Astrocyte (in vitro differentiated cells and primary cell): ENCODE measurements at regions not wholly inside any gene's neighbourhood (a gene's known extent, or its start where the extent isn't known, plus 50 kb on each side); places are given as distances from the start of the nearest gene placed in this dataset.

Source experiments
- CTCF ChIP-seq: IDR thresholded peaks from 2 replicates; pipeline ENCODE4 v1.5.1; 2011; ENCODE audit warnings: low read depth, mild to moderate bottlenecking, inconsistent platforms, low read length, moderate library complexity; ENCODE audit not compliant: insufficient read depth
- EZH2 ChIP-seq: IDR thresholded peaks from 2 replicates; pipeline ENCODE4 v1.6.1; 2012; ENCODE audit warnings: mild to moderate bottlenecking, low read length, inconsistent platforms; ENCODE audit not compliant: insufficient read depth

- TF ChIP-seq EZH2 (no peak), CTCF (no peak)
Observed at GRCh38 chr1:228985661-228986060, 250.4 kb downstream of the RHOU start.
